Fibroblast of lung (primary cell): ENCODE measurements at regions not wholly inside any gene's neighbourhood (a gene's known extent, or its start where the extent isn't known, plus 50 kb on each side); places are given as distances from the start of the nearest gene placed in this dataset.

Experiments
- EZH2 ChIP-seq: IDR thresholded peaks from 2 replicates; pipeline ENCODE4 v1.5.1; 2012; ENCODE audit warnings: low read length, control low read depth, mild to moderate bottlenecking; ENCODE audit errors: missing control alignments
- TF ChIP-seq, protein P1 (sequence below), 2 donors: IDR thresholded peaks in 1 of 2; conservative IDR thresholded peaks in 1 of 2; 1 replicate in 1 of 2; 2 replicates in 1 of 2; pipeline ENCODE4 v1.5.1; 2011 to 2012; ENCODE audit warnings: low read length in 2 of 2, control low read depth in 1 of 2, inconsistent platforms in 1 of 2, low read depth in 1 of 2, mild to moderate bottlenecking in 1 of 2

DNA sequence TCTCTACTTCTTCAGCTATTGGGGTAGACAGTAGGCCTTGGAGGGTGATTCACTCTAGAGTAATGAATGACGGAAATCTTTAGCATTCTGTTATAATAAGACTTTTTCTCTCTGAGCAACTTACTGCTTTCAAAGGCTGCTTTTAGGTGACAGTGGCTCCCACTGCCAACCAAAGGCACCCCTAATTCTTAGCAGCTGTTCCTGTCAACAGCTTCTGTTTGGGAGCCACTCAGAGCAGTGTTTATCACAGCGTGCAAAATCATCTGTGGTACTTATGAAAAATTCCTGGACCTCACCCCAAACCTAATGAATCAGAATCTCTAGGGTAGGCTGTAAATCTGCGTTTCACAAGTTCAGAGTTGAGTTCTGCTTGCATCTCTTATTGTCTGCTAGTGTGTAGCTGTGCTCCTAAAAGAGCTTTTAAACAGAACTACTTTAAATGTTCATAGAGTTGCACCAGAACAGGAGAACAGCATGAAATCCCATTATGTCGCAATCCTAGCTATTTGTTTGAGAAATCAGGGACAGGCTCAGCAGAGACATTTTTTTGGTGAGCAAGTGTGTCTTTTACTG, 52.8 kb upstream of the POU4F2 start:
- TF ChIP-seq, protein P1, sequence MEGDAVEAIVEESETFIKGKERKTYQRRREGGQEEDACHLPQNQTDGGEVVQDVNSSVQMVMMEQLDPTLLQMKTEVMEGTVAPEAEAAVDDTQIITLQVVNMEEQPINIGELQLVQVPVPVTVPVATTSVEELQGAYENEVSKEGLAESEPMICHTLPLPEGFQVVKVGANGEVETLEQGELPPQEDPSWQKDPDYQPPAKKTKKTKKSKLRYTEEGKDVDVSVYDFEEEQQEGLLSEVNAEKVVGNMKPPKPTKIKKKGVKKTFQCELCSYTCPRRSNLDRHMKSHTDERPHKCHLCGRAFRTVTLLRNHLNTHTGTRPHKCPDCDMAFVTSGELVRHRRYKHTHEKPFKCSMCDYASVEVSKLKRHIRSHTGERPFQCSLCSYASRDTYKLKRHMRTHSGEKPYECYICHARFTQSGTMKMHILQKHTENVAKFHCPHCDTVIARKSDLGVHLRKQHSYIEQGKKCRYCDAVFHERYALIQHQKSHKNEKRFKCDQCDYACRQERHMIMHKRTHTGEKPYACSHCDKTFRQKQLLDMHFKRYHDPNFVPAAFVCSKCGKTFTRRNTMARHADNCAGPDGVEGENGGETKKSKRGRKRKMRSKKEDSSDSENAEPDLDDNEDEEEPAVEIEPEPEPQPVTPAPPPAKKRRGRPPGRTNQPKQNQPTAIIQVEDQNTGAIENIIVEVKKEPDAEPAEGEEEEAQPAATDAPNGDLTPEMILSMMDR (conservative IDR thresholded peaks at IDR 0.05 in 1 of 2, IDR thresholded peaks at IDR 0.05 in 1 of 2; ENCODE audit: low read depth in 1 of 2, low read length in 2 of 2): no peak
- TF ChIP-seq EZH2: no peak
